ENCODE measurements at regions not wholly inside any gene's neighbourhood (a gene's known extent, or its start where the extent isn't known, plus 50 kb on each side); places are given as distances from the start of the nearest gene placed in this dataset.
A peak's percentile ranks its signal among the peaks of the same experiment; 100 is the strongest.

DNA sequence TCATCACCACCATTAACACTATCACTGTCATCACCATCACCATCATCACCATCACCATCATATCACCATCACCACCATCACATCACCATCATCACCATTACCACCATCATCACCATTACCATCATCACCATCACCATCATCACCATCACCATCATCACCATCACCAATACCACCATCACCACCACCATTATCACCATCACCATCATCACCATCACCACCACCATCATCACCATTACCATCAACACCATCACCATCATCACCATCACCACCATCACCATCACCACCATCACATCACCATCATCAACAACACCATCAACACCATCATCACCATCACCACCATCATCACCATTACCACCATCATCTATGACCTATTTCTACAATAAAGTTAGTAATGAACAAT is 86.1 kb upstream of the PDE10A start (continued):
- TF ChIP-seq ZKSCAN1 (IDR thresholded peaks at IDR 0.05; ENCODE audit: low read length) (no peak), NONO (IDR thresholded peaks at IDR 0.05) (peak; percentile 92; the same call in 1 of the 2 replicates), NONO (CRISPR knock-in tag; conservative IDR thresholded peaks at IDR 0.05) (no peak), ZNF790 (CRISPR knock-in tag; IDR thresholded peaks at IDR 0.05; ENCODE audit: borderline replicate concordance) (no peak), SIX1 (CRISPR knock-in tag; IDR thresholded peaks at IDR 0.05; ENCODE audit: borderline replicate concordance) (no peak), CREB1 (IDR thresholded peaks at IDR 0.05) (peak; percentile 94), CREB1 (CRISPR knock-in tag; IDR thresholded peaks at IDR 0.05) (no peak), KLF6 (CRISPR knock-in tag; IDR thresholded peaks at IDR 0.05) (no peak), FOXK2 (IDR thresholded peaks at IDR 0.05) (peak; percentile 29; the same call in 1 of the 2 replicates)
- TF ChIP-seq, protein P1, sequence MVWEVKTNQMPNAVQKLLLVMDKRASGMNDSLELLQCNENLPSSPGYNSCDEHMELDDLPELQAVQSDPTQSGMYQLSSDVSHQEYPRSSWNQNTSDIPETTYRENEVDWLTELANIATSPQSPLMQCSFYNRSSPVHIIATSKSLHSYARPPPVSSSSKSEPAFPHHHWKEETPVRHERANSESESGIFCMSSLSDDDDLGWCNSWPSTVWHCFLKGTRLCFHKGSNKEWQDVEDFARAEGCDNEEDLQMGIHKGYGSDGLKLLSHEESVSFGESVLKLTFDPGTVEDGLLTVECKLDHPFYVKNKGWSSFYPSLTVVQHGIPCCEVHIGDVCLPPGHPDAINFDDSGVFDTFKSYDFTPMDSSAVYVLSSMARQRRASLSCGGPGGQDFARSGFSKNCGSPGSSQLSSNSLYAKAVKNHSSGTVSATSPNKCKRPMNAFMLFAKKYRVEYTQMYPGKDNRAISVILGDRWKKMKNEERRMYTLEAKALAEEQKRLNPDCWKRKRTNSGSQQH (CRISPR knock-in tag; IDR thresholded peaks at IDR 0.05; ENCODE audit: low read depth), result no peak
- TF ChIP-seq, protein P2, sequence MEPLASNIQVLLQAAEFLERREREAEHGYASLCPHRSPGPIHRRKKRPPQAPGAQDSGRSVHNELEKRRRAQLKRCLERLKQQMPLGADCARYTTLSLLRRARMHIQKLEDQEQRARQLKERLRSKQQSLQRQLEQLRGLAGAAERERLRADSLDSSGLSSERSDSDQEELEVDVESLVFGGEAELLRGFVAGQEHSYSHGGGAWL (CRISPR knock-in tag; IDR thresholded peaks at IDR 0.05), result no peak
- TF ChIP-seq, protein P3, sequence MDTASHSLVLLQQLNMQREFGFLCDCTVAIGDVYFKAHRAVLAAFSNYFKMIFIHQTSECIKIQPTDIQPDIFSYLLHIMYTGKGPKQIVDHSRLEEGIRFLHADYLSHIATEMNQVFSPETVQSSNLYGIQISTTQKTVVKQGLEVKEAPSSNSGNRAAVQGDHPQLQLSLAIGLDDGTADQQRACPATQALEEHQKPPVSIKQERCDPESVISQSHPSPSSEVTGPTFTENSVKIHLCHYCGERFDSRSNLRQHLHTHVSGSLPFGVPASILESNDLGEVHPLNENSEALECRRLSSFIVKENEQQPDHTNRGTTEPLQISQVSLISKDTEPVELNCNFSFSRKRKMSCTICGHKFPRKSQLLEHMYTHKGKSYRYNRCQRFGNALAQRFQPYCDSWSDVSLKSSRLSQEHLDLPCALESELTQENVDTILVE (CRISPR knock-in tag; IDR thresholded peaks at IDR 0.05), result no peak

DNA sequence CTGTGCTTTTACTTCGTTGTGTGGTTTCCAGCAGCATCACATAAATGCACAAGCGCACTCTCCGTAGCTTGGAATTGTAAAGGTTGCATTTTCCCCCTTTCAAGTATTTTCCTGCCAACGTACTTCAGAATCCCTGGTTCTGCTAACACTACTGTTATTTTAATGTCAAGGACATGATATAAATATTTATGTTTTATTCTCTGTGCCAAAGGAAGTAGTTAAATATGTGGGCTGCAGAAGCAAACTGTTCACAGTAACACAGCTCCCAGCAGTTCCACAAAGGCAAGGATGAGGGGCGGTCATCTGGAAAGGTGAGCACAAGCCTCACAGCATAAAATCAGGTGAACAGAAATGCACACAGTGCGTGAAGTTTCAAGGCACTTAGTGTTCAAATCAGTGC is 85.3 kb upstream of the PDE10A start:
- POLR2A ChIA-PET, result no interaction called here
- FAIRE-seq, result no peak
- intact Hi-C loops (cut with micrococcal nuclease; ENCODE audit: unreplicated experiment), result no loop called here

More for the DNA sequence above, 85.3 kb upstream of the PDE10A start:
- CTCF ChIA-PET (ENCODE audit: low intra/inter-chr PET ratio, low total read pairs), result no interaction called here
- no peak for ATAC-seq
- no peak overlapping the region for H3K27ac ChIP-seq (ENCODE audit: extremely low read length, insufficient read depth, low read length)
- no peaks in the 10 kb centered on the region for H4K20me1 ChIP-seq (ENCODE audit: insufficient read depth, low read length)
- no peak overlapping the region for H3K9ac ChIP-seq (ENCODE audit: insufficient read depth, low read depth, low read length)
- no peak overlapping the region for H3K4me2 ChIP-seq (ENCODE audit: low read depth, low read length)
- no peaks in the 10 kb centered on the region for H3K4me1 ChIP-seq (ENCODE audit: insufficient read depth, low read length)
- peaks cover 4% of the 10 kb centered on the region for H3K9me3 ChIP-seq (ENCODE audit: low read length)
- no TSS peak for BruUV-seq (replicated peaks)
- 25% methylated on average over 6 of the region's 6 CpGs for WGBS (ENCODE audit: low lambda C conversion rate)
- H3K36me3 ChIP-seq (replicated peaks in 1 of 2; ENCODE audit: control insufficient read depth in 1 of 2, insufficient read depth in 2 of 2, low read length in 2 of 2), result no peaks in the 10 kb centered on the region
- peaks cover 0 to 6% of the 10 kb centered on the region in 2 experiments; a peak in 2 of 5 replicates for H3K27me3 ChIP-seq (ENCODE audit: control insufficient read depth in 1 of 2, insufficient read depth in 2 of 2, low read length in 2 of 2)
- no peak for TF ChIP-seq MBD4 (IDR thresholded peaks at IDR 0.05; ENCODE audit: borderline replicate concordance, low read length)
- no peak for TF ChIP-seq CENPT (CRISPR knock-in tag; IDR thresholded peaks at IDR 0.05; ENCODE audit: low read depth)
- TF ChIP-seq HMG20B (CRISPR knock-in tag; conservative IDR thresholded peaks at IDR 0.05), result no peak
- no peak for TF ChIP-seq ZBTB8A (CRISPR knock-in tag; IDR thresholded peaks at IDR 0.05; ENCODE audit: borderline replicate concordance, low read depth)
- no peak for TF ChIP-seq BHLHE40 (IDR thresholded peaks at IDR 0.05; ENCODE audit: low read length)
- TF ChIP-seq CEBPB (IDR thresholded peaks at IDR 0.05; ENCODE audit: borderline replicate concordance, low read depth, low read length), result no peak
- DNase-seq (ENCODE audit: low spot score), result no peak
- no peak overlapping the region for H2AFZ ChIP-seq (ENCODE audit: low read length)
- no peak overlapping the region for H3K4me3 ChIP-seq (replicated peaks in 1 of 3; ENCODE audit: insufficient read depth in 1 of 3, low read depth in 2 of 3, low read length in 3 of 3)
- in situ Hi-C loops (cut with HindIII; ENCODE audit: extremely low pct_ligation_motif_present, low pct_unique_long_range_greater_than_20kb), result no loop called here
- no peaks in the 10 kb centered on the region for H3K79me2 ChIP-seq (ENCODE audit: insufficient read depth, low read length)
